Progenitor cell of endocrine pancreas (in vitro differentiated cells): ENCODE measurements at regions not wholly inside any gene's neighbourhood (a gene's known extent, or its start where the extent isn't known, plus 50 kb on each side); places are given as distances from the start of the nearest gene placed in this dataset.
A peak's percentile ranks its signal among the peaks of the same experiment; 100 is the strongest.
"Not testable (repeated sequence)": the region's sequence is repeated elsewhere in the genome, so short reads cannot be mapped to it uniquely, and the experiment has no call there.

Experiments
- DNase-seq: peaks from one replicate; pipeline ENCODE4 v3.0.0; 2021; ENCODE audit warnings: low spot score; ENCODE audit not compliant: unreplicated experiment
- H3K27ac Mint-ChIP-seq: 2 replicates; pipeline ENCODE4 v1.8.0; 2021; ENCODE audit warnings: mild to moderate bottlenecking, moderate library complexity, mixed read lengths
- H3K27me3 Mint-ChIP-seq: 2 replicates; pipeline ENCODE4 v1.8.0; 2021; ENCODE audit warnings: mixed read lengths
- H3K36me3 Mint-ChIP-seq: 2 replicates; pipeline ENCODE4 v1.8.0; 2022; ENCODE audit warnings: mixed read lengths; ENCODE audit not compliant: insufficient read depth
- H3K4me1 Mint-ChIP-seq: 2 replicates; pipeline ENCODE4 v1.8.0; 2021; ENCODE audit warnings: low read depth, mixed read lengths
- H3K4me3 Mint-ChIP-seq: 2 replicates; pipeline ENCODE4 v1.8.0; 2021; ENCODE audit warnings: low read depth, mild to moderate bottlenecking, moderate library complexity, mixed read lengths
- H3K9me3 Mint-ChIP-seq: 2 replicates; pipeline ENCODE4 v1.8.0; 2021; ENCODE audit warnings: low read depth, mixed read lengths
- TF ChIP-seq, protein P1 (sequence below): fragments of 200-600 bp; sonication (generic); IDR thresholded peaks from one replicate; pipeline ENCODE4 v1.5.0; 2021; ENCODE audit warnings: antibody characterized with exemption, mild to moderate bottlenecking; ENCODE audit not compliant: unreplicated experiment

DNA sequence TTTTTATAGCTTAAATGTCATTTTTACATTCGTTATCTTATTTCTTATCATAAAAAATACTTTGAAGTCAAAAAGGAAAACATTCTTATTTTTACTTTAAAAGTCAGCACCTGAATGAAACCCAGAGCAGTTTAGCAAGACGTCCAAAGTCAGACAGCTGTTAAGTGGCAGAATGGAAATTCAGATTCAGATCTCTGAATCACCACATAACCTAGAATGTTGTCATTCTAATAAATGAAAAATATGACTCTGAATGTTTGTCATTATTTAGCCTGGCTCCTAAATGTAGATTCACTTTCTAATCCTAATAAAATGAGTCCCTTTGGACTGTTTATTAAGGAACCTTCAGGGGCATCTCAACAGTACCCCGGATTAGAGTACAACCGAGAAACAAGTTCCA lies 75.2 kb upstream of the RGS7 start:
- DNase-seq: no peak
- H3K27me3 Mint-ChIP-seq: no peaks in the 10 kb centered on the region
- H3K4me3 Mint-ChIP-seq: no peak overlapping the region
- H3K36me3 Mint-ChIP-seq: peaks cover 5% of the 10 kb centered on the region
- H3K4me1 Mint-ChIP-seq: no peaks in the 10 kb centered on the region
- H3K9me3 Mint-ChIP-seq: peaks cover 25% of the 10 kb centered on the region
- TF ChIP-seq, protein P1, sequence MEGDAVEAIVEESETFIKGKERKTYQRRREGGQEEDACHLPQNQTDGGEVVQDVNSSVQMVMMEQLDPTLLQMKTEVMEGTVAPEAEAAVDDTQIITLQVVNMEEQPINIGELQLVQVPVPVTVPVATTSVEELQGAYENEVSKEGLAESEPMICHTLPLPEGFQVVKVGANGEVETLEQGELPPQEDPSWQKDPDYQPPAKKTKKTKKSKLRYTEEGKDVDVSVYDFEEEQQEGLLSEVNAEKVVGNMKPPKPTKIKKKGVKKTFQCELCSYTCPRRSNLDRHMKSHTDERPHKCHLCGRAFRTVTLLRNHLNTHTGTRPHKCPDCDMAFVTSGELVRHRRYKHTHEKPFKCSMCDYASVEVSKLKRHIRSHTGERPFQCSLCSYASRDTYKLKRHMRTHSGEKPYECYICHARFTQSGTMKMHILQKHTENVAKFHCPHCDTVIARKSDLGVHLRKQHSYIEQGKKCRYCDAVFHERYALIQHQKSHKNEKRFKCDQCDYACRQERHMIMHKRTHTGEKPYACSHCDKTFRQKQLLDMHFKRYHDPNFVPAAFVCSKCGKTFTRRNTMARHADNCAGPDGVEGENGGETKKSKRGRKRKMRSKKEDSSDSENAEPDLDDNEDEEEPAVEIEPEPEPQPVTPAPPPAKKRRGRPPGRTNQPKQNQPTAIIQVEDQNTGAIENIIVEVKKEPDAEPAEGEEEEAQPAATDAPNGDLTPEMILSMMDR: no peak
- no peak overlapping the region for H3K27ac Mint-ChIP-seq

DNA sequence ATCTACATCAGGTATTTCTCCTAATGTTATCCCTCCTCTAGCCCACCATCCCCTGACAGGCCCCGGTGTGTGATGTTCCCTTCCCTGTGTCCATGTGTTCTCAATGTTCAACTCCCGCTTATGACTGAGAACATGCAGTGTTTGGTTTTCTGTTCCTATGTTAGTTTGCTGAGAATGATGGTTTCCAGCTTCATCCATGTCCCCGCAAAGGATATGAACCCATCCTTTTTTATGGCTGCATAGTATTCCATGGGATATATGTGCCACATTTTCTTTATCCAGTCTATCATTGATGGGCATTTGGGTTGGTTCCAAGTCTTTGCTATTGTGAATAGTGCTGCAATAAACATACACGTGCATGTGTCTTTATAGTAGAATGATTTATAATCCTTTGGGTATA lies 68.1 kb upstream of the RGS7 start:
- H3K27ac Mint-ChIP-seq, H3K9me3 Mint-ChIP-seq, H3K4me1 Mint-ChIP-seq, DNase-seq, H3K36me3 Mint-ChIP-seq: not testable (repeated sequence)
- H3K4me3 Mint-ChIP-seq: peak overlapping the region; percentile 56
- peaks cover 27% of the 10 kb centered on the region for H3K27me3 Mint-ChIP-seq

DNA sequence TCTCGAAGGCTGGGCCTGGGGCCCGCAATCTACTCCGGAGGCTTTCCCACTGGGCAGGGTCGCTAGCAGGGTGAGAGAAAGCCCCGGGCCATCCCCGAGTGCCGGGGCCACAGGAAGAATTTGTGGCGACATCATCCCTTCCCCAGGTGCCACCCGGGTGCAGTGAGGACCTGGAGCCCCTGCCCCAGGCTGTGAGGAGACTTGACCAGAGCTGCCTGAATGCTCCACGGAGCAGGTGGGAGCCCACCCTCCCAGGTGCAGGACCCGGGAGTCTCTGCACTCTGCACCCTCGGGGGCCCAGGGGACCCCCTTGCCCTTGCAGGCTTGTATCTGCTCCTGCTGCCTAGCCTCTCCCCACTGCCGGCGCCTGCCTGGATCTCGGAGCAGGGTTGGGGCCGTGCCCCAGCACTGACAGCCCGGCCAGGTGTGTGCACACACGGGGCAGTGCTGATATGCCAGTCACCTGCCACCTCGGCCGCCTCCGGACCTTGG lies 67.5 kb upstream of the RGS7 start:
- peak overlapping the region; percentile 79 for H3K4me3 Mint-ChIP-seq

DNA sequence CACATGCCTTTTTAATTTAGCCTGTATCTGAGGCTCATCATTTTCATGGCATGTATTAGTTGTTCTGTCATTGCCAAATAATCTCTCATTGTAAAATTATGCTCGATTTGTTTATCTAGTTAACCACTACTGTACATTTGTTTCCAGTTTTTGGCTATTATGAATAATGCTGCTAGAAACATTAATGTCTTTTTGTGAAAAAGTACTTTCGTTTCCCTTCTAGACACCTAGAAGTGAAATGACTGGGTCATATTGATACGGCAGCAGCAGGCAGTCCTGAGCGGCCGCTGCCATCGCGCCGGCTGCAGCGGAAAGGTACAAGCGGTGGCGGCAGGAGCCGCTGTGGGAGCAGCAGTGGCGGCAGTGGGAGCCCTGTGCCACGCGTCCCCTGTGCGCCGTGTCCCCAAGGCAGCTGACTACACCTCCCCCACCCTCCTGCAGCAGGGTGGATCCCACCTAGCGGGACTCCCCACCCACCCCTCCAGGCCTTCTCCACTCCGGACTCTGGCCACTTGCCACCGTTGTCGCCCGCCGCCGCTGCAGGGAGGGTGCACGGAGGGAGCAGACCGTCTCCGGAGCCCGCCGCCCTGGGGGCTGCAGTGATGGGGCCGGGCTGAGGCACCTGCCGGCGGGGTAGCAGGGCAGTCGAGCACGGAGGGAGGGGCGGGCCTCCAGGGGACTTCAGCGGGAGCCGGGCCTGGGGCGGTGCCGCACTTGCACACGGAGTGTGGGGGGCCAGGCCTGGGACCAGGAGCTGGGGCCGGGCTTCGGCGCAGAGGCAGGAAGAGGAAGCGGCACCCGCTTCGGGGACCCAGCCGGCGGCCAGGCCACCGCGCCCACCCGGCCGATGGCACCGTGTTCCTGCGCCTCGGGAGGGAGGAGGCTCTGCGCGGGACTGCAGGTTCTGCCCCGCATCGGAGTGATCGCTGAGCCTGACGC lies 66.8 kb upstream of the RGS7 start:
- peaks cover 27% of the 10 kb centered on the region for H3K27me3 Mint-ChIP-seq
- TF ChIP-seq, protein P1: peak; percentile 34

More for the DNA sequence above, 67.5 kb upstream of the RGS7 start:
- no peaks in the 10 kb centered on the region for H3K36me3 Mint-ChIP-seq
- peaks cover 6% of the 10 kb centered on the region for H3K9me3 Mint-ChIP-seq
- no peak for DNase-seq
- peaks cover 27% of the 10 kb centered on the region for H3K27me3 Mint-ChIP-seq
- peaks cover 11% of the 10 kb centered on the region for H3K4me1 Mint-ChIP-seq
- no peak overlapping the region for H3K27ac Mint-ChIP-seq
- TF ChIP-seq, protein P1: no peak

DNA sequence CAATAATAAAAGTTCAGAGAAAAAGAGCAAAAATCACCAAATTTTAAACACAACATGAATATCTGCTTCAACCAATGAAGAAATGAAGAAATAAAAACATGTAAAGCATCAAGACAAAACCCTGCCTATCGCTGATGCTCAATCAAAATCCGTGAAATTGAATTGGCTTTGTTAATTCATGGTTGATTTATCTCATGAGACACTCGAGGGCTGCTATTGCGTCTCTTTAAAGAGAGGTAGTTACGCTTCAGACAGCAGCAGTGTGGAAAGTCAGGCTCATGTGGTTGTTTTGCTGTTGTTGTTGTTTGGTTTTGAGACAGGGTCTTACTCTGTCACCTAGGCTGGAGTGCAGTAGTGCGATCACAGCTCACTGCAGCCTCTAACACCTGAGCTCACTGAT lies 65.5 kb upstream of the RGS7 start:
- Mint-ChIP-seq H3K27me3 (peaks cover 27% of the 10 kb centered on the region), H3K4me3 (no peak overlapping the region), H3K27ac (no peak overlapping the region), H3K4me1 (peaks cover 14% of the 10 kb centered on the region), H3K9me3 (no peaks in the 10 kb centered on the region), H3K36me3 (no peaks in the 10 kb centered on the region)
- no peak for DNase-seq
- TF ChIP-seq, protein P1: no peak

More for the DNA sequence above, 66.8 kb upstream of the RGS7 start:
- H3K4me3 Mint-ChIP-seq: peak overlapping the region; percentile 79
- no peak overlapping the region for H3K27ac Mint-ChIP-seq
- H3K9me3 Mint-ChIP-seq: peaks cover 6% of the 10 kb centered on the region
- peak; percentile 50 for DNase-seq
- no peaks in the 10 kb centered on the region for H3K36me3 Mint-ChIP-seq
- peaks cover 14% of the 10 kb centered on the region for H3K4me1 Mint-ChIP-seq
